Umbilical cord (tissue), 1 donor: ENCODE measurements at regions not wholly inside any gene's neighbourhood (a gene's known extent, or its start where the extent isn't known, plus 50 kb on each side); places are given as distances from the start of the nearest gene placed in this dataset.
"Not testable (repeated sequence)": the region's sequence is repeated elsewhere in the genome, so short reads cannot be mapped to it uniquely, and the experiment has no call there.

ENCODE experiments used
- DNase-seq: peaks from one replicate; pipeline ENCODE4 v3.0.0-alpha.2; 2015; ENCODE audit warnings: low spot score

GRCh38 chr15:31591908-31592307 lies 265.3 kb downstream of the KLF13 start:
- no peak for DNase-seq

- peak; percentile 28 for DNase-seq
Observed at GRCh38 chr15:31597466-31597865, 270.8 kb downstream of the KLF13 start.

- peak; percentile 45 for DNase-seq
Observed at GRCh38 chr15:31598620-31599019, 272.0 kb downstream of the KLF13 start.

GRCh38 chr15:31605467-31605931 lies 278.9 kb downstream of the KLF13 start:
- peak; percentile 36 for DNase-seq

- DNase-seq: peak; percentile 29
Observed at GRCh38 chr15:31606194-31606669, 279.6 kb downstream of the KLF13 start.

GRCh38 chr15:31606931-31607497 lies 280.4 kb downstream of the KLF13 start:
- peak; percentile 76 for DNase-seq

- no peak for DNase-seq
Observed at GRCh38 chr15:31607656-31608055, 281.0 kb downstream of the KLF13 start.

- DNase-seq: no peak
Observed at GRCh38 chr15:31609258-31609681, 282.6 kb downstream of the KLF13 start.

GRCh38 chr15:31609906-31610305 lies 283.3 kb downstream of the KLF13 start:
- no peak for DNase-seq

- no peak for DNase-seq
Observed at GRCh38 chr15:31615643-31616415, 289.2 kb downstream of the KLF13 start.

GRCh38 chr15:31623297-31623696 lies 296.7 kb downstream of the KLF13 start:
- not testable (repeated sequence) for DNase-seq

GRCh38 chr15:31624115-31624514 lies 297.5 kb downstream of the KLF13 start:
- DNase-seq: not testable (repeated sequence)

GRCh38 chr15:31635715-31636114 lies 309.1 kb downstream of the KLF13 start:
- DNase-seq: not testable (repeated sequence)

GRCh38 chr15:31636911-31637310 lies 310.3 kb downstream of the KLF13 start:
- DNase-seq: not testable (repeated sequence)

- not testable (repeated sequence) for DNase-seq
Observed at GRCh38 chr15:31643955-31644354, 317.3 kb downstream of the KLF13 start.

- not testable (repeated sequence) for DNase-seq
Observed at GRCh38 chr15:31644761-31645160, 318.1 kb downstream of the KLF13 start.

- DNase-seq: not testable (repeated sequence)
Observed at GRCh38 chr15:31647337-31647826, 320.7 kb downstream of the KLF13 start.

GRCh38 chr15:31649634-31650033 lies 323.0 kb downstream of the KLF13 start:
- not testable (repeated sequence) for DNase-seq

GRCh38 chr15:31650055-31650701 lies 323.5 kb downstream of the KLF13 start:
- not testable (repeated sequence) for DNase-seq

GRCh38 chr15:31656915-31657314 lies 330.3 kb downstream of the KLF13 start:
- DNase-seq: not testable (repeated sequence)

- DNase-seq: no peak
Observed at GRCh38 chr15:31660816-31661215, 334.2 kb downstream of the KLF13 start.

GRCh38 chr15:31665732-31666131 lies 339.1 kb downstream of the KLF13 start:
- DNase-seq: not testable (repeated sequence)
